D721Med (cell line): ENCODE measurements at regions not wholly inside any gene's neighbourhood (a gene's known extent, or its start where the extent isn't known, plus 50 kb on each side); places are given as distances from the start of the nearest gene placed in this dataset.
"Not testable (repeated sequence)": the region's sequence is repeated elsewhere in the genome, so short reads cannot be mapped to it uniquely, and the experiment has no call there.

Experiments
- DNase-seq: peaks from one replicate; pipeline ENCODE4 v3.0.0; 2011; ENCODE audit warnings: low spot score; ENCODE audit not compliant: insufficient read length
- FAIRE-seq: peaks from 2 replicates; lab custom pipeline; 2011; peaks lifted over from hg19 to GRCh38; lab: Jason Lieb, UNC
- CTCF ChIP-seq: IDR thresholded peaks from 2 replicates; pipeline ENCODE4 v1.5.1; 2012; ENCODE audit warnings: mild to moderate bottlenecking, control low read depth; ENCODE audit not compliant: insufficient read depth; ENCODE audit errors: missing control alignments

- DNase-seq, FAIRE-seq: not testable (repeated sequence)
Observed at GRCh38 chr10:46786125-46786517, 125.1 kb upstream of the PTPN20 start.

GRCh38 chr10:46786518-46787320 lies 124.5 kb upstream of the PTPN20 start:
- not testable (repeated sequence) for FAIRE-seq, DNase-seq

DNA sequence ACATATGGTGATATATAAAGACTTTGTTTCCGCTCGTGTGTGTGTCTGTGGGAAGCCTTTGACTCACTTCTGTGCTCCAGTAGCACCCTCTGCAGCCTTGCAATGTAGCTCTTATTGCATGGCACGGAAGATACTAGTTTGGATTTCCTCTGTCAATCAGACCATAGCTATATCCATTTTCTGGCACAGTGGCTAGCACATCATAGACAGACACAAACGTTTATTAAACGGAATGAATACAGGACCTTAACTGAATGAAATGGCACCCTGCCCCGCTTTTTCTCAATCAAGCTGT lies 124.0 kb upstream of the PTPN20 start:
- no peak for TF ChIP-seq CTCF
- no peak for DNase-seq
- no peak for FAIRE-seq

DNA sequence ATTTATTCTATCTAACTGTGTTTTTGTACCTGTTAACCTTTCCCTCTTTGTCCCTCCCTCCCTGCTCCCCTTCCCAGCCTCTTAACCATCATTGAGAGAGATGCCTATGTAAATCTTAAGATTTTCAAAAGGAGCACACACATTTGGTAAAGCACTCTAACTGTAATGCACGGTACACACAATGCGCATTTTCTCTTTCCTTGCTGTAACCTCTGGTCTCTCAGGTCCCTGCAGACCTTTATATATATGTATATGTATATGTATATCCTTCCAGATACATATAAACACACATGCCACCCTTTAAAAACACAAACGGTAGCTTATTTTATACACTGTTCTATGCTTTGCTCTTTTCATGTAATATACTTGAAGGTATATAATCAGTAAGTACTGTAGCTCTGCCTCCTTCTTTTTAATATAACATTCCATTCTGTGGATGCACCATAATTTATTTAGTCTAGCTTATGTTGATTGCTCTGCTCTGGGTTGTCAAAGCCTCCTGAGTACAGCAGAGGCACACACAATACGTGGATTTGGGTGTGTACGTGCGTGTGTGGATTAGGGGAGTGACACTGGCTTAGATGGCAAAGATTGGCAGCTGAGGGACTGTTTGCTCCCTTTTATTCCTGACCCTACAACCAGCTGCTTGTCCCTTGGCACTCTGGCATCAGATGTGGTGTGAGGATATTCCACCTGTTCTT lies 118.4 kb upstream of the PTPN20 start:
- not testable (repeated sequence) for FAIRE-seq

DNA sequence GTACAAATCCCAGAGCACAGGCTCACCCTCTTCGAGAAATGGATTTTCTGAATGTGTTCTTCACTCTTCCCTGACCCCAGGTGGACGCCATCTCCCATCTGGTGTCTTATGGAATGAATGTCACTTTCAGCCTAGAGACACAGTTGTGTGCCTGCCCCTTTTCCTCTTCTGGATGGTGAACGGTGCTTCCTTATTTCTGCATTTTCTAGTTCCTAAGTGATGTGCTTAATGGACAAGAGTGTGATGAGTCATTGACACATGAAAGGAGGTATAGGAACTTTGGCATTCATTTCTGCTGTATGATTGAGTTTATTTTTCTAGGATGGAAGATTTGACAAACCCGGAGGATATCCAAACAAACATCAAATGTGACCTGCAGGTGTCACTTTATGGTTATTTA lies 114.9 kb upstream of the PTPN20 start:
- FAIRE-seq, DNase-seq: not testable (repeated sequence)

More for the DNA sequence above, 118.4 kb upstream of the PTPN20 start:
- not testable (repeated sequence) for DNase-seq

- not testable (repeated sequence) for FAIRE-seq, DNase-seq
Observed at GRCh38 chr10:46802010-46802409, 109.2 kb upstream of the PTPN20 start.

DNA sequence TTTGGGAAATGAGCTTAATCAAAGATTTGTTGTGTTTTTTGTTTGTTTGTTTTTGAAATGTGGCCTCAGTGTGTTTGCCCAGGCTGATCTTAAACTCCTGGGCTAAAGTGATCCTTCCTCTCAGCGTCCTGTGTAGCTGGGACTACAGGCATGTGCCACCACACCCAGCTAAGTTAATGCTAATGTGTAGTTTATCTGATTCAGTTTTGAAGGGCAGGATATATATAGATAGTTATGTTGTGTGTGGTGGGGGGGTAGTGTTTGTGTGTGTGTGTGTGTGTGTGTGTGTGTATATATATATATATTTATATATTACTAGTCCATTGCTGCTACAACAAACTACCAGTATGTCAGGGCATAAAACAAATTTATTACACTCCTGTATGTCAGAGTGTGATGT lies 108.1 kb upstream of the PTPN20 start:
- FAIRE-seq, DNase-seq: not testable (repeated sequence)

GRCh38 chr10:46810222-46810621 lies 101.0 kb upstream of the PTPN20 start:
- not testable (repeated sequence) for FAIRE-seq, DNase-seq

DNA sequence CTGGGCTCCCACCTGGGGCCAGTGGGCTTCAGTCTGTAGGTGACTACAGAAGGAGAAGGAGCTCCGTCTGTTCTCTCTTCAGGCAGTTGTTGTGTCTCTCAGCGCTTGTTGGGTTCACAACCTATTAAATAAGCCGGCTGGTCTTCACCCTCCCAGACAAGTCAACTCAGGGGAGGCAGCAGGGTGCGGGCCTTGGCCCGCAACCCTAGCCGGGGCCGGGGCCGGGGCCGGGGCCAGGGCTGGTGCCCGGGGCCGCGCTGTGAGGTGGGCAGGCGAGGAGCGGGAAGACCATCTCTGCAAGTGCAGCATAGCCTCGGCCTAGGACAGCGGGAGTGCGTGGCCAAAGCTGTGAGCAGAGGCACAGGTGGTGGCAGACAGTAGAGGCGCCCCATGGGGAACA lies 95.1 kb upstream of the PTPN20 start:
- not testable (repeated sequence) for DNase-seq, FAIRE-seq

DNA sequence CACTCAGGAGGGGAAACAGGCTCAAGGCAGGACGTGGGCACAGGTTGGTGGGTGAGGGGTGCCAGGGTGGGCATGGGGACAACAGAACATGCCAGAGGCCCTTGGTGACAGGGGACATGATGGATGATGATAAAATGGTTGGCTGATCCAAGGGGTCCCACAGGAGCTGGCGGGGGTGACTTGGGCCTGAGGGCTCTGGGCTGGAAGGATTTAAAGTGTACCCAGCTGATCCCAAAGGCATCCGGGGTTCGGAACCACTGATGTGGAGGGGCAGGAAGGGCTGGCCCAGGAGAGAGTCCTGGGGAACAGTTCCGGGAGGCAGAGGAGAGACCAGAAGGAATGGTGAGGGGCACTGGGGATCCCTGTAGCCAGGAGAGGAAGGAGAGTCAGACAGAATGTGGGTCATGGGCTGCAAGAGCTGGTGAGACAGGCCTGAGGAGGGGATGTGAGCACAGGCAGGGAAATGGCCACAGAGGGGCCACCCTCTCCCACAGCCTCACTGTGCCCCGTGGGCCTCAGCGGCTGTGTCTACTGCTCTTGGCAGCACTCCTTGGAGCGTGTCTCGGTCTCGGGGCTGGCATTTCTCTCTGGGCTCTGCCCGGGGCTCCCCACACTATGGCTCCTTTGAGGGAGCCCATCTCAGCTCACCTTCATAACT lies 70.7 kb upstream of the PTPN20 start:
- DNase-seq, FAIRE-seq: not testable (repeated sequence)

- FAIRE-seq, DNase-seq: not testable (repeated sequence)
Observed at GRCh38 chr10:46841051-46841593, 70.1 kb upstream of the PTPN20 start.

DNA sequence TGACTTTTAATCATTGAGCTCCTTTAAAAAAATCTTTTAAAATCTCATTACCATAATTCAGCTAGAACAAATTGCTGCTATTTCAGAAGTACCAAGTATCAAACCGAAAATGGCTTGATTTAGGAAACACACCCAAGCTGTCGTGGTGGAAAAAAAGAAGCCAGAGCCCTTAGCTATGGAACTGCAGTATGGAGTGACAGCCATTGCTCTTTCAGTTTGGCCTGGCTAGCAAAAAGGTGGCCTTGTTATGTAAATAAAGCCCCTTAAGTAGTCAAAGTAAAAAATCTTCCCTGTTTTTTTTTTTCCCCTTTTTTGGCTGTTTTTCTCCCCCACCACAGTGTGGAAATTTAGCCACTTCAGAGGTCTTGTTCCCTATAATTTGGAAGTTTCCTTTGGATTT lies 66.0 kb upstream of the PTPN20 start:
- DNase-seq, FAIRE-seq: not testable (repeated sequence)

DNA sequence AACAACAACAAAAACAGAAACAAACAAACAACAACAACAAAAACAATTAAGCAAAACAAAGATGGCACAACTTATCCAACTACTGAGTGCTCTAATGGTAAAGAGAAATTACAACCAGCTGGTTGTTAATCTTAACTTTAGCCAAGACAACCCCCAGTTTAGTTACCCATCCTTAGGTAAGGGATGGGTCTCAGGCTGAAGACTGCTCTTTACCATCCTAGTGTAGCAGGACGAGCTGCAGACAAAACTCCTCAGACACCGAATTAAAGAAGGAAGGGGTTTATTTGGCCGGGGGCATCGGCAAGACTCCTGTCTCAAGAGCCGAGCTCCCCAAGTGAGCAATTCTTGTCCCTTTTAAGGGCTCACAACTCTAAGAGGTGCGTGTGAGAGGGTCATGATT lies 65.6 kb upstream of the PTPN20 start:
- not testable (repeated sequence) for DNase-seq, FAIRE-seq

GRCh38 chr10:46860753-46861152 lies 50.5 kb upstream of the PTPN20 start:
- DNase-seq, FAIRE-seq: not testable (repeated sequence)
